GM12875 (cell line): ENCODE measurements at regions not wholly inside any gene's neighbourhood (a gene's known extent, or its start where the extent isn't known, plus 50 kb on each side); places are given as distances from the start of the nearest gene placed in this dataset.

Experiments used
- H3K4me3 ChIP-seq: one replicate; pipeline ENCODE4 v1.5.1; 2011; ENCODE audit warnings: low read depth, low read length, control low read depth
- TF ChIP-seq, protein P1 (sequence below): IDR thresholded peaks from 2 replicates; pipeline ENCODE4 v1.5.1; 2011; ENCODE audit warnings: low read depth, mild to moderate bottlenecking, control low read depth, inconsistent platforms, low read length, moderate library complexity, borderline replicate concordance; ENCODE audit not compliant: insufficient read depth

DNA sequence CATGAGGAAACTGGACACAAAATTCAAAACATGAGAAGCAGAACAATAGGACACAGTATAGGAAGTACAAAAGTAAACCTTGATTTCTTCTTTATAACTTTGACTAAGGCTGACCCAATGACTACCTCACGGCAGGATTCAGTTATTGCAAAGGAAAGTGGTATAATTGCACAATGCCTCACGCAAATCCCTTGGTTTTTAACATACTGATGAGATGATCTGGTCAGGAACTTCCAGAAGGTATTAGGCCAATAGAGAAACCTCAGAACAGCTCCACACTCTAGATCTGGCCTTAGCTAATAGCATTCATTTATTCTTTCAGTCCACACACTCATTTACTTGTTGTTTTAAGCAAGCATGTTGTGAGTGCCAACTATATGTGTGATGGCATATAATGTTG, 1526.9 kb upstream of the ACVR2A start:
- H3K4me3 ChIP-seq, result no peak overlapping the region
- TF ChIP-seq, protein P1, sequence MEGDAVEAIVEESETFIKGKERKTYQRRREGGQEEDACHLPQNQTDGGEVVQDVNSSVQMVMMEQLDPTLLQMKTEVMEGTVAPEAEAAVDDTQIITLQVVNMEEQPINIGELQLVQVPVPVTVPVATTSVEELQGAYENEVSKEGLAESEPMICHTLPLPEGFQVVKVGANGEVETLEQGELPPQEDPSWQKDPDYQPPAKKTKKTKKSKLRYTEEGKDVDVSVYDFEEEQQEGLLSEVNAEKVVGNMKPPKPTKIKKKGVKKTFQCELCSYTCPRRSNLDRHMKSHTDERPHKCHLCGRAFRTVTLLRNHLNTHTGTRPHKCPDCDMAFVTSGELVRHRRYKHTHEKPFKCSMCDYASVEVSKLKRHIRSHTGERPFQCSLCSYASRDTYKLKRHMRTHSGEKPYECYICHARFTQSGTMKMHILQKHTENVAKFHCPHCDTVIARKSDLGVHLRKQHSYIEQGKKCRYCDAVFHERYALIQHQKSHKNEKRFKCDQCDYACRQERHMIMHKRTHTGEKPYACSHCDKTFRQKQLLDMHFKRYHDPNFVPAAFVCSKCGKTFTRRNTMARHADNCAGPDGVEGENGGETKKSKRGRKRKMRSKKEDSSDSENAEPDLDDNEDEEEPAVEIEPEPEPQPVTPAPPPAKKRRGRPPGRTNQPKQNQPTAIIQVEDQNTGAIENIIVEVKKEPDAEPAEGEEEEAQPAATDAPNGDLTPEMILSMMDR, result no peak

DNA sequence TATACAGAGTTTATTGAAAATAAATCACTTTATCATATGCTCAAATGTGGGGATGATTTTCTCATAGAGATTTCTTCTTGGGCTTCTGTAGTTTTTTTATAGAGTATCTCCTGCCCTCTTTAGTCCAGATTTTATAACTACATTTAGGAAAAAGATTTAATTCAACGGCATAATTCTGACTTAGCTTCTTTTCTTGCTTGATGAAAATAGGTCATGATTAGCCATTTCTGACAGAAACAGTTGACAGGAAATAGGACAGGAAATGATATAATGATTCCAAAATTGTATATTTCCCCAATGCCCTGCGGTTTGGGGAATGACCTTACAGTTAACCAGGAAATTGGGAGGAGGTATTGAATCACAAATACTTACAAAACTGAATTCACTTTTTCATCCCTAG, 1531.9 kb upstream of the ACVR2A start:
- no peak overlapping the region for H3K4me3 ChIP-seq
- TF ChIP-seq, protein P1, result no peak

DNA sequence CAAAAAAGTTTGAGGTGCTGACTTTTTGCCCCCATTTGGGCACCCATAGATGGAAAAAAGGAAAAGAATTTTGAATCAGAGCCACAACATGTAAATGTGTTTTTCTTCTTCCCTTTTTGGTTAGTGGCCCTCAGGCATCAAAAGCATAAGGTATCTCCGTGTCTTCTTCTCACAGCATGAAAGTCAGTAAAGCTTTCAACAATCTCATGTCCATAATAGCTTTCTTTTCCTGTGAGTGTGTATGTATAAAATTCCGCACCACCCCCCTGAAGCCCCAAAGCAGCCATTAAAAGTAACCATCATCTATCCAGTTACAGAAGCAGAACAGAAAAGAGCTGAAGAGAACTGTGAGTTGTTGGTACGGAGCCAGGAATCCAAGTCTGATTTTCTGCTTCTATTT, 1539.7 kb upstream of the ACVR2A start:
- TF ChIP-seq, protein P1, result no peak
- H3K4me3 ChIP-seq, result no peak overlapping the region

DNA sequence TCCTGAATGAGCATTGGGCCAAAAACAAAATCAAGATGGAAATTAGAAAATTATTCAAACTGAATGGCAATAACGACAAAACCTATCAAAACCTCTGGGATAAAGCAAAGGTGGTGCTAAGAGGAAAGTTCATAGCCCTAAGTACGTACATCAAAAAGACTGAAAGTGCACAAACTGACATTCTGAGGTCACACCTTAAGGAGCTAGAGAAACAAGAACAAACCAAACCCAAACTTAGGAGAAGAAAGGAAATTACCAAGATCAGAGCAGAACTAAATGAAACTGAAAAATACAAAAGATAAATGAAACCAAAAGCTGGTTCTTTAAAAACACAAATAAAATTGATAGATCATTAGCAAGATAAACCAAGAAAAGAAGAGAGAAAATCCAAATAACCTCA, 1543.5 kb upstream of the ACVR2A start:
- no peak overlapping the region for H3K4me3 ChIP-seq
- TF ChIP-seq, protein P1, result no peak

DNA sequence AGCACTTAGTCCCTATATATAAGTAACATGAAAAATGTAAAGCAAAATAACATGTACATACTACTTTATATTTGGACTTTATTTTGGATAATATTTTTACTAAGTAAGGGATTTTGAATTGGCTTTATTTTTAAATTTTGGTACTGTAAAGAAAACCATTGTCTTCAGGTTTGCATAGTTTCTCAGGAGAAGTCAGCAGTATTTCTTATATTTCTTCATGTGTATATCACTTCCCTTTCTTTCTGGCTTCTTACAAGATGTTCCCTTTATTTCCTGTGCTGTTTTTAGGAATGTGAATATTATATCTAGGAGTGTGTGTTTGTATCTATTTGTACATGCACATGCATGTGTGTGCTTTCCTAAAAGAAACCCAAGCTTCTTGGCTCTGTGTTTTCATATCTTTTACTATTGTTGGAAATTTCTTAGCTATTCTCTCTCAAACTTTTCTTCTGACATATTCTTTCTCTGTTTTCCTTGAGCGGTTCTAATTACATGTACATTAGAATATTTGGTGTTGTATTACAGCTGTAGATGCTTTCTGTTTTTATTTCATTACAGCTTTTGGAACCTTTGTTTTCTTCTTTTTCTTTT, 1549.7 kb upstream of the ACVR2A start:
- TF ChIP-seq, protein P1, result no peak
- no peak overlapping the region for H3K4me3 ChIP-seq

DNA sequence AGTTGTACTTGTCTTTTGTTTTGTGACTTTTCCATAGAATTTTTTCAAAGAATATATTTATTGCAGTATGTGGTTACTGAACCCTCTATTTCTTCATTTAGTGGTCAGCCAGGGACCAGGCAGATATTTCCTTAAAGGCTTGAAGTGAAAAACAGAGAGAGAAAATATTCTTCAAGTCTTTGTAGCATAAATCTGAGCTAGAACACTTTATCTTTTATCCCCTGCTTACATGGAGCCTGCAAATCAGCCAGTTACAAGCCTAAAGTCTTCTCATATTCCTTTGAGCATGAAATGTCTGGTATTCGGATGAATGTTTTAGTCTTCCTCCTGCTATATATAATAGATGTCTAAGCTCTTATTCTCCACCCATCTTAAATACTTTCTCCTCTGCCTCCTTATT, 1557.5 kb upstream of the ACVR2A start:
- H3K4me3 ChIP-seq, result no peak overlapping the region
- TF ChIP-seq, protein P1, result no peak

DNA sequence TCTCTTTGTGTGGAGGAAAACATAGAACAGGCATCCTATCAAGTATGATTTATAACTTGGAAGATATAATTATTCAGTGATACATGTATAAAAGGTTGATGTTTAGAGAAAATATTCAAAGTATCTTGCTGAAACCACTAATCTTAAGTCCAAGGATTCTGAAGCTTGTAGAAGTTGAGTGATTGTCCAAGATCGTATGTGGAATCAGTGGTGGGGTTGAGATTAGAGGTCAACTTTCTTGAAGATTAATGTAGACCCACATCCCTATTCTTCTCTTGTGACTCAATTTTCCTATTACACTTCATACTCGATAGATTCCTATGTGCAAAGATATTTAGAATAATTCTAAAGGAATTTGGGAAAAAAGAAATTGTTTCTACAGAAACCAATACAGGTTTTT, 1565.9 kb upstream of the ACVR2A start:
- TF ChIP-seq, protein P1, result no peak
- H3K4me3 ChIP-seq, result no peak overlapping the region
